PFSK-1 (cell line): ENCODE measurements at regions not wholly inside any gene's neighbourhood (a gene's known extent, or its start where the extent isn't known, plus 50 kb on each side); places are given as distances from the start of the nearest gene placed in this dataset.

Experiments
- POLR2AphosphoS5 ChIP-seq: IDR thresholded peaks from 2 replicates; pipeline ENCODE4 v1.6.1; 2012; ENCODE audit warnings: low read depth, mild to moderate bottlenecking, control low read depth, low read length, moderate library complexity
- REST ChIP-seq, 2 experiments: IDR thresholded peaks; 2 replicates each; pipeline versions ENCODE4 v1.6.1 to v1.8.0; 2011 to 2012; ENCODE audit warnings: low read depth in 2 of 2, low read length in 2 of 2, control low read depth in 1 of 2, inconsistent platforms in 1 of 2, mild to moderate bottlenecking in 1 of 2, moderate library complexity in 1 of 2; ENCODE audit not compliant: insufficient read depth in 1 of 2

- TF ChIP-seq POLR2AphosphoS5 (no peak), REST (IDR thresholded peaks at IDR 0.05; ENCODE audit: insufficient read depth in 1 of 2, low read depth in 2 of 2, low read length in 2 of 2) (no peak)
Observed at GRCh38 chr2:172340394-172340793, 87.0 kb upstream of the ITGA6 start.
